ENCODE measurements at regions not wholly inside any gene's neighbourhood (a gene's known extent, or its start where the extent isn't known, plus 50 kb on each side); places are given as distances from the start of the nearest gene placed in this dataset.

GRCh38 chr1:209267968-209268367, 315.5 kb upstream of the CAMK1G start:
- DNase-seq (ENCODE audit: low spot score in 2 of 2) = no peak
- TF ChIP-seq CTCF (IDR thresholded peaks at IDR 0.05) = no peak
- no peak for TF ChIP-seq POLR2A (IDR thresholded peaks at IDR 0.05)
- H3K4me3 ChIP-seq (ENCODE audit: low read depth, poor library complexity, severe bottlenecking) = no peak overlapping the region
- 96 to 97% methylated on average over 2 of the region's 2 CpGs for WGBS, 2 donors
- intact Hi-C loops (cut with DNase I; ENCODE audit: low total_unique reads) = no loop called here

GRCh38 chr1:209268479-209268878, 315.0 kb upstream of the CAMK1G start:
- DNase-seq (ENCODE audit: low spot score in 2 of 2) = no peak
- no peak overlapping the region for H3K4me3 ChIP-seq (ENCODE audit: low read depth, poor library complexity, severe bottlenecking)
- intact Hi-C loops (cut with DNase I; ENCODE audit: low total_unique reads) = no loop called here
- 64 to 78% methylated on average over 1 of the region's 1 CpG for WGBS, 2 donors
- TF ChIP-seq POLR2A (IDR thresholded peaks at IDR 0.05) (no peak), CTCF (IDR thresholded peaks at IDR 0.05) (no peak)

GRCh38 chr1:209276321-209276720, 307.2 kb upstream of the CAMK1G start:
- intact Hi-C loops (cut with DNase I; ENCODE audit: low total_unique reads) = no loop called here
- H3K4me3 ChIP-seq (ENCODE audit: low read depth, poor library complexity, severe bottlenecking) = no peak overlapping the region
- no peak for DNase-seq (ENCODE audit: low spot score in 2 of 2)
- no peak for TF ChIP-seq POLR2A (IDR thresholded peaks at IDR 0.05)
- WGBS, 2 donors = 53 to 62% methylated on average over 3 of the region's 3 CpGs

GRCh38 chr1:209277662-209278061, 305.9 kb upstream of the CAMK1G start:
- H3K4me3 ChIP-seq (ENCODE audit: low read depth, poor library complexity, severe bottlenecking) = no peak overlapping the region
- no peak for DNase-seq (ENCODE audit: low spot score in 2 of 2)
- 78 to 85% methylated on average over 1 of the region's 1 CpG for WGBS, 2 donors
- intact Hi-C loops (cut with DNase I; ENCODE audit: low total_unique reads) = no loop called here
- TF ChIP-seq CTCF (IDR thresholded peaks at IDR 0.05) = no peak
- no peak for TF ChIP-seq POLR2A (IDR thresholded peaks at IDR 0.05)

GRCh38 chr1:209291715-209292114, 291.8 kb upstream of the CAMK1G start:
- WGBS, 2 donors = 30 to 53% methylated on average over 1 of the region's 1 CpG
- intact Hi-C loops (cut with DNase I; ENCODE audit: low total_unique reads) = no loop called here
- no peak overlapping the region for H3K4me3 ChIP-seq (ENCODE audit: low read depth, poor library complexity, severe bottlenecking)
- no peak for DNase-seq (ENCODE audit: low spot score in 2 of 2)
- no peak for TF ChIP-seq POLR2A (IDR thresholded peaks at IDR 0.05)
- TF ChIP-seq CTCF (IDR thresholded peaks at IDR 0.05) = no peak

- DNase-seq (ENCODE audit: low spot score in 2 of 2) = no peak
- WGBS, 2 donors = 87 to 93% methylated on average over 7 of the region's 7 CpGs
- H3K4me3 ChIP-seq (ENCODE audit: low read depth, poor library complexity, severe bottlenecking) = no peak overlapping the region
- TF ChIP-seq POLR2A (IDR thresholded peaks at IDR 0.05) (no peak), CTCF (IDR thresholded peaks at IDR 0.05) (no peak)
- intact Hi-C loops (cut with DNase I; ENCODE audit: low total_unique reads) = no loop called here
Observed at GRCh38 chr1:209302779-209303568, 280.5 kb upstream of the CAMK1G start.

Data from lower leg skin (tissue), 4 donors.